GM23338 (cell line): ENCODE measurements at regions not wholly inside any gene's neighbourhood (a gene's known extent, or its start where the extent isn't known, plus 50 kb on each side); places are given as distances from the start of the nearest gene placed in this dataset.

Experiments
- ATAC-seq: fragments of 200-7000 bp; cut with Tn5 transposase; 3 replicates; pipeline ENCODE4 v1.9.1; 2020
- DNase-seq: peaks from one replicate; pipeline ENCODE4 v3.0.0-alpha.2; 2015; ENCODE audit warnings: low spot score
- H2AFZ ChIP-seq: fragments of 200-600 bp; sonication (generic); 2 replicates; pipeline ENCODE4 v1.8.0; 2016; ENCODE audit warnings: antibody characterized with exemption, mild to moderate bottlenecking, moderate library complexity
- H3F3A ChIP-seq: fragments of 200-600 bp; sonication (generic); replicated peaks from 2 replicates; pipeline ENCODE4 v1.8.0; 2017; ENCODE audit warnings: antibody characterized with exemption, mixed run types, low read depth
- H3K27ac ChIP-seq: fragments of 200-600 bp; sonication (generic); 2 replicates; pipeline ENCODE4 v1.6.1; 2016; ENCODE audit warnings: low read depth
- H3K27me3 ChIP-seq: fragments of 200-600 bp; sonication (generic); 2 replicates; pipeline ENCODE4 v1.8.0; 2016; ENCODE audit warnings: mild to moderate bottlenecking, mixed run types, moderate library complexity; ENCODE audit not compliant: insufficient read depth
- H3K36me3 ChIP-seq: fragments of 200-600 bp; sonication (generic); 2 replicates; pipeline ENCODE4 v1.8.0; 2016; ENCODE audit warnings: mild to moderate bottlenecking; ENCODE audit not compliant: insufficient read depth
- H3K4me1 ChIP-seq: fragments of 200-600 bp; sonication (generic); 2 replicates; pipeline ENCODE4 v1.8.0; 2016; ENCODE audit warnings: mild to moderate bottlenecking, moderate library complexity; ENCODE audit not compliant: insufficient read depth
- H3K4me2 ChIP-seq: fragments of 200-600 bp; sonication (generic); 2 replicates; pipeline ENCODE4 v1.7.1; 2017; ENCODE audit warnings: mixed run types
- H3K4me3 ChIP-seq: fragments of 200-600 bp; sonication (generic); 2 replicates; pipeline ENCODE4 v1.6.1; 2016; ENCODE audit warnings: mixed run types
- H3K79me2 ChIP-seq: fragments of 200-600 bp; sonication (generic); replicated peaks from 2 replicates; pipeline ENCODE4 v1.8.0; 2017; ENCODE audit warnings: mild to moderate bottlenecking; ENCODE audit not compliant: insufficient read depth
- H3K9me2 ChIP-seq: fragments of 200-600 bp; sonication (generic); 2 replicates; pipeline ENCODE4 v1.8.0; 2017; ENCODE audit not compliant: insufficient read depth
- H4K20me1 ChIP-seq: fragments of 200-600 bp; sonication (generic); replicated peaks from 2 replicates; pipeline ENCODE4 v1.8.0; 2017; ENCODE audit warnings: mild to moderate bottlenecking; ENCODE audit not compliant: insufficient read depth
- H3K27ac Mint-ChIP-seq: 2 replicates; pipeline ENCODE4 v1.8.0; 2020; ENCODE audit warnings: inconsistent platforms, mild to moderate bottlenecking, moderate library complexity, mixed read lengths
- H3K27me3 Mint-ChIP-seq: 3 replicates; pipeline ENCODE4 v1.8.0; 2022; ENCODE audit warnings: low read depth, mild to moderate bottlenecking, moderate library complexity, mixed read lengths, inconsistent platforms; ENCODE audit not compliant: insufficient read depth, poor library complexity
- H3K36me3 Mint-ChIP-seq: 3 replicates; pipeline ENCODE4 v1.8.0; 2021; ENCODE audit warnings: low read depth, mild to moderate bottlenecking, inconsistent platforms, moderate library complexity, mixed read lengths
- H3K4me1 Mint-ChIP-seq: 3 replicates; pipeline ENCODE4 v1.8.0; 2020; ENCODE audit warnings: mild to moderate bottlenecking, inconsistent platforms, mixed read lengths
- H3K4me3 Mint-ChIP-seq: 3 replicates; pipeline ENCODE4 v1.8.0; 2021; ENCODE audit warnings: moderate library complexity, mild to moderate bottlenecking, inconsistent platforms, mixed read lengths
- H3K9me3 Mint-ChIP-seq: 3 replicates; pipeline ENCODE4 v1.8.0; 2020; ENCODE audit warnings: moderate library complexity, mild to moderate bottlenecking, inconsistent platforms, mixed read lengths
- CREB1 ChIP-seq: fragments of 250-450 bp; sonication (Bioruptor Pico); IDR thresholded peaks from 2 replicates; pipeline ENCODE4 v1.5.0; 2020; ENCODE audit warnings: low read depth, mild to moderate bottlenecking, moderate library complexity
- ETS1 ChIP-seq: IDR thresholded peaks from 2 replicates; pipeline ENCODE4 v1.6.1; 2016; ENCODE audit warnings: antibody characterized with exemption
- EZH2 ChIP-seq: fragments of 200-600 bp; sonication (generic); IDR thresholded peaks from one replicate; pipeline ENCODE4 v1.8.0; 2017; ENCODE audit warnings: antibody characterized with exemption, mild to moderate bottlenecking, low read depth; ENCODE audit not compliant: unreplicated experiment
- EZH2phosphoT487 ChIP-seq: fragments of 200-600 bp; sonication (generic); IDR thresholded peaks from one replicate; pipeline ENCODE4 v1.8.1; 2018; ENCODE audit warnings: antibody characterized with exemption; ENCODE audit not compliant: unreplicated experiment
- JUNB ChIP-seq: IDR thresholded peaks from one replicate; pipeline ENCODE4 v1.6.1; 2016; ENCODE audit warnings: antibody characterized with exemption; ENCODE audit not compliant: unreplicated experiment
- NANOG ChIP-seq: IDR thresholded peaks from 2 replicates; pipeline ENCODE4 v1.6.1; 2016; ENCODE audit warnings: antibody characterized with exemption, borderline replicate concordance
- POLR2AphosphoS5 ChIP-seq: IDR thresholded peaks from 2 replicates; pipeline ENCODE4 v1.6.1; 2016; ENCODE audit warnings: antibody characterized with exemption, low read depth
- STAT1 ChIP-seq: IDR thresholded peaks from one replicate; pipeline ENCODE4 v1.6.1; 2016; ENCODE audit warnings: antibody characterized with exemption; ENCODE audit not compliant: unreplicated experiment
- ZNF114 ChIP-seq: fragments of 250-450 bp; sonication (Bioruptor Pico); IDR thresholded peaks from 2 replicates; pipeline ENCODE4 v1.5.0; 2020; ENCODE audit warnings: mild to moderate bottlenecking, moderate library complexity
- ZNF331 ChIP-seq: fragments of 250-450 bp; sonication (Bioruptor Pico); IDR thresholded peaks from 2 replicates; pipeline ENCODE4 v1.5.0; 2020; ENCODE audit warnings: low read depth, mild to moderate bottlenecking, moderate library complexity
- ZNF462 ChIP-seq: fragments of 250-450 bp; sonication (Bioruptor Pico); IDR thresholded peaks from 2 replicates; pipeline ENCODE4 v1.5.0; 2020; ENCODE audit warnings: mild to moderate bottlenecking, moderate library complexity
- TF ChIP-seq, protein P1 (sequence below): IDR thresholded peaks from one replicate; pipeline ENCODE4 v1.6.1; 2018; ENCODE audit warnings: antibody characterized with exemption; ENCODE audit not compliant: unreplicated experiment
- TF ChIP-seq, protein P2 (sequence below), 2 experiments: fragments of 200-600 bp in 1 of 2; sonication (generic) in 1 of 2; conservative IDR thresholded peaks; 2 replicates each; pipeline versions ENCODE4 v1.5.1 to v1.6.1; 2016 to 2017; ENCODE audit warnings: antibody characterized with exemption in 2 of 2, low read depth in 2 of 2, mild to moderate bottlenecking in 2 of 2, moderate library complexity in 1 of 2

DNA sequence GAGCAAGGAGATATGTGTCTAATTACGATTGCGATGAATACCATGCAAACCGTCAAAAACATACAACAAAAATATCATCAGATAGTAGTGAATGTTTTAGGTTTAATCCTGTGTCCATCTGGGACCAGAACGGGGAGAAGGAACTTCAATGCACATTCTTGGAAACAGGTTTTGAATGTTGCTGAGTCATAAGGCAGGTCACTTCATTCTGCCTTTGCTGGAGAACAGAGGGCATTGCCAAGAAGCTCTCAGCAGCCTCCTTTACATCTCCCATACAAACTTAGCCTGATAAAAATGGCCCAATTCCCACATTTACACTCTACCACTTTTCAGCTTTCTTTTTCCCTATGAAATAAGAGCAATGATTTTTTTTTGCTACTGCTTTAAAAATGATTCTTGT lies 78.0 kb upstream of the KCNJ6 start:
- H3K4me3 Mint-ChIP-seq, result no peak overlapping the region

More for the DNA sequence above, 78.0 kb upstream of the KCNJ6 start:
- no peaks in the 10 kb centered on the region for H3K27me3 Mint-ChIP-seq
- Histone ChIP-seq H3K79me2 (no peaks in the 10 kb centered on the region), H3F3A (no peaks in the 10 kb centered on the region), H3K4me1 (no peaks in the 10 kb centered on the region), H3K27ac (no peak overlapping the region), H3K36me3 (no peaks in the 10 kb centered on the region), H3K4me3 (no peak overlapping the region), H3K27me3 (no peaks in the 10 kb centered on the region), H3K9me2 (0 out of 2 replicates have a peak, but pooled peaks cover 8% of the 10 kb centered on the region), H3K4me2 (no peak overlapping the region), H4K20me1 (no peaks in the 10 kb centered on the region), H2AFZ (no peak overlapping the region)
- no peaks in the 10 kb centered on the region for H3K4me1 Mint-ChIP-seq
- no peak for DNase-seq
- H3K27ac Mint-ChIP-seq, result no peak overlapping the region
- TF ChIP-seq JUNB (no peak), ETS1 (no peak), NANOG (no peak), ZNF331 (CRISPR knock-in tag) (no peak), EZH2 (no peak), ZNF462 (no peak), ZNF114 (CRISPR knock-in tag) (no peak), EZH2phosphoT487 (no peak), POLR2AphosphoS5 (no peak), STAT1 (no peak), CREB1 (CRISPR knock-in tag) (no peak)
- TF ChIP-seq, protein P1, sequence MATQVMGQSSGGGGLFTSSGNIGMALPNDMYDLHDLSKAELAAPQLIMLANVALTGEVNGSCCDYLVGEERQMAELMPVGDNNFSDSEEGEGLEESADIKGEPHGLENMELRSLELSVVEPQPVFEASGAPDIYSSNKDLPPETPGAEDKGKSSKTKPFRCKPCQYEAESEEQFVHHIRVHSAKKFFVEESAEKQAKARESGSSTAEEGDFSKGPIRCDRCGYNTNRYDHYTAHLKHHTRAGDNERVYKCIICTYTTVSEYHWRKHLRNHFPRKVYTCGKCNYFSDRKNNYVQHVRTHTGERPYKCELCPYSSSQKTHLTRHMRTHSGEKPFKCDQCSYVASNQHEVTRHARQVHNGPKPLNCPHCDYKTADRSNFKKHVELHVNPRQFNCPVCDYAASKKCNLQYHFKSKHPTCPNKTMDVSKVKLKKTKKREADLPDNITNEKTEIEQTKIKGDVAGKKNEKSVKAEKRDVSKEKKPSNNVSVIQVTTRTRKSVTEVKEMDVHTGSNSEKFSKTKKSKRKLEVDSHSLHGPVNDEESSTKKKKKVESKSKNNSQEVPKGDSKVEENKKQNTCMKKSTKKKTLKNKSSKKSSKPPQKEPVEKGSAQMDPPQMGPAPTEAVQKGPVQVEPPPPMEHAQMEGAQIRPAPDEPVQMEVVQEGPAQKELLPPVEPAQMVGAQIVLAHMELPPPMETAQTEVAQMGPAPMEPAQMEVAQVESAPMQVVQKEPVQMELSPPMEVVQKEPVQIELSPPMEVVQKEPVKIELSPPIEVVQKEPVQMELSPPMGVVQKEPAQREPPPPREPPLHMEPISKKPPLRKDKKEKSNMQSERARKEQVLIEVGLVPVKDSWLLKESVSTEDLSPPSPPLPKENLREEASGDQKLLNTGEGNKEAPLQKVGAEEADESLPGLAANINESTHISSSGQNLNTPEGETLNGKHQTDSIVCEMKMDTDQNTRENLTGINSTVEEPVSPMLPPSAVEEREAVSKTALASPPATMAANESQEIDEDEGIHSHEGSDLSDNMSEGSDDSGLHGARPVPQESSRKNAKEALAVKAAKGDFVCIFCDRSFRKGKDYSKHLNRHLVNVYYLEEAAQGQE, result no peak
- TF ChIP-seq, protein P2, sequence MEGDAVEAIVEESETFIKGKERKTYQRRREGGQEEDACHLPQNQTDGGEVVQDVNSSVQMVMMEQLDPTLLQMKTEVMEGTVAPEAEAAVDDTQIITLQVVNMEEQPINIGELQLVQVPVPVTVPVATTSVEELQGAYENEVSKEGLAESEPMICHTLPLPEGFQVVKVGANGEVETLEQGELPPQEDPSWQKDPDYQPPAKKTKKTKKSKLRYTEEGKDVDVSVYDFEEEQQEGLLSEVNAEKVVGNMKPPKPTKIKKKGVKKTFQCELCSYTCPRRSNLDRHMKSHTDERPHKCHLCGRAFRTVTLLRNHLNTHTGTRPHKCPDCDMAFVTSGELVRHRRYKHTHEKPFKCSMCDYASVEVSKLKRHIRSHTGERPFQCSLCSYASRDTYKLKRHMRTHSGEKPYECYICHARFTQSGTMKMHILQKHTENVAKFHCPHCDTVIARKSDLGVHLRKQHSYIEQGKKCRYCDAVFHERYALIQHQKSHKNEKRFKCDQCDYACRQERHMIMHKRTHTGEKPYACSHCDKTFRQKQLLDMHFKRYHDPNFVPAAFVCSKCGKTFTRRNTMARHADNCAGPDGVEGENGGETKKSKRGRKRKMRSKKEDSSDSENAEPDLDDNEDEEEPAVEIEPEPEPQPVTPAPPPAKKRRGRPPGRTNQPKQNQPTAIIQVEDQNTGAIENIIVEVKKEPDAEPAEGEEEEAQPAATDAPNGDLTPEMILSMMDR (conservative IDR thresholded peaks at IDR 0.05; ENCODE audit: low read depth in 2 of 2), result no peak
- ATAC-seq, result no peak
- no peaks in the 10 kb centered on the region for H3K36me3 Mint-ChIP-seq
- no peaks in the 10 kb centered on the region for H3K9me3 Mint-ChIP-seq
